DOHH2 (cell line): ENCODE measurements at regions not wholly inside any gene's neighbourhood (a gene's known extent, or its start where the extent isn't known, plus 50 kb on each side); places are given as distances from the start of the nearest gene placed in this dataset.

Experiments
- H3F3A ChIP-seq: fragments of 200-600 bp; sonication (generic), shearing (Covaris generic); 2 replicates; pipeline ENCODE4 v1.6.0; 2016; ENCODE audit warnings: antibody characterized with exemption, mild to moderate bottlenecking; ENCODE audit not compliant: control insufficient read depth, insufficient read depth
- H3K27ac ChIP-seq: fragments of 200-600 bp; sonication (generic); 2 replicates; pipeline ENCODE4 v1.5.1; 2014; ENCODE audit warnings: low read depth, mild to moderate bottlenecking, low read length, moderate library complexity
- H3K27me3 ChIP-seq: fragments of 200-600 bp; sonication (generic); 2 replicates; pipeline ENCODE4 v1.6.1; 2014; ENCODE audit warnings: mild to moderate bottlenecking, low read length, mixed read lengths; ENCODE audit not compliant: control insufficient read depth
- H3K36me3 ChIP-seq: fragments of 200-600 bp; sonication (generic); 2 replicates; pipeline ENCODE4 v1.6.1; 2014; ENCODE audit warnings: mild to moderate bottlenecking, low read length, moderate library complexity, mixed read lengths; ENCODE audit not compliant: control insufficient read depth
- H3K4me1 ChIP-seq: fragments of 200-600 bp; sonication (generic); 2 replicates; pipeline ENCODE4 v1.6.1; 2014; ENCODE audit warnings: mild to moderate bottlenecking, low read length, mixed read lengths; ENCODE audit not compliant: control insufficient read depth
- H3K4me2 ChIP-seq: fragments of 200-600 bp; sonication (generic); 2 replicates; pipeline ENCODE4 v1.6.0; 2014; ENCODE audit warnings: mild to moderate bottlenecking, low read length, moderate library complexity
- H3K4me3 ChIP-seq: fragments of 200-600 bp; sonication (generic); 2 replicates; pipeline ENCODE4 v1.5.1; 2014; ENCODE audit warnings: mild to moderate bottlenecking, low read length, mixed read lengths
- H3K79me2 ChIP-seq: fragments of 200-600 bp; sonication (generic); 2 replicates; pipeline ENCODE4 v1.6.1; 2014; ENCODE audit warnings: mild to moderate bottlenecking, low read length, mixed read lengths; ENCODE audit not compliant: control insufficient read depth
- H3K9me2 ChIP-seq: fragments of 200-600 bp; sonication (generic); replicated peaks from 2 replicates; pipeline ENCODE4 v1.6.1; 2014; ENCODE audit warnings: mild to moderate bottlenecking, low read length, mixed read lengths; ENCODE audit not compliant: control insufficient read depth
- H3K9me3 ChIP-seq: fragments of 200-600 bp; sonication (generic); 2 replicates; pipeline ENCODE4 v1.6.1; 2014; ENCODE audit warnings: antibody characterized with exemption, low read length, mixed read lengths; ENCODE audit not compliant: control insufficient read depth, insufficient read depth
- H4K20me1 ChIP-seq: fragments of 200-600 bp; sonication (generic); 2 replicates; pipeline ENCODE4 v1.6.0; 2014; ENCODE audit warnings: low read depth, mild to moderate bottlenecking, antibody characterized with exemption, low read length, moderate library complexity; ENCODE audit not compliant: control insufficient read depth, insufficient read depth
- CTCF ChIP-seq: fragments of 200-600 bp; sonication (generic); IDR thresholded peaks from one replicate; pipeline ENCODE4 v1.5.1; 2014; ENCODE audit warnings: antibody characterized with exemption, mild to moderate bottlenecking, low read depth, low read length; ENCODE audit not compliant: poor library complexity, severe bottlenecking
- EZH2phosphoT487 ChIP-seq: fragments of 200-600 bp; sonication (generic); IDR thresholded peaks from 2 replicates; pipeline ENCODE4 v1.6.1; 2017; ENCODE audit warnings: borderline replicate concordance, mild to moderate bottlenecking, antibody characterized with exemption, low read length, moderate library complexity, mixed read lengths

GRCh38 chr4:79472693-79473438 is 64.8 kb upstream of the GK2 start:
- no peaks in the 10 kb centered on the region for H4K20me1 ChIP-seq
- no peak for TF ChIP-seq CTCF
- TF ChIP-seq EZH2phosphoT487 = no peak

GRCh38 chr4:79472036-79472435 is 64.0 kb upstream of the GK2 start:
- H3K36me3 ChIP-seq = no peaks in the 10 kb centered on the region
- no peaks in the 10 kb centered on the region for H3K9me2 ChIP-seq

More at GRCh38 chr4:79472693-79473438, 64.8 kb upstream of the GK2 start:
- Histone ChIP-seq H3K27me3 (no peaks in the 10 kb centered on the region), H3K4me1 (no peaks in the 10 kb centered on the region), H3K79me2 (no peaks in the 10 kb centered on the region), H3K4me3 (no peak overlapping the region), H3K27ac (no peak overlapping the region), H3K9me2 (no peaks in the 10 kb centered on the region), H3F3A (no peaks in the 10 kb centered on the region), H3K36me3 (no peaks in the 10 kb centered on the region), H3K4me2 (no peak overlapping the region), H3K9me3 (no peaks in the 10 kb centered on the region)

GRCh38 chr4:79471309-79471708 is 63.3 kb upstream of the GK2 start:
- no peaks in the 10 kb centered on the region for H3K36me3 ChIP-seq
- no peaks in the 10 kb centered on the region for H3K9me2 ChIP-seq
- H4K20me1 ChIP-seq = no peaks in the 10 kb centered on the region
- H3K4me1 ChIP-seq = no peaks in the 10 kb centered on the region
- no peaks in the 10 kb centered on the region for H3K9me3 ChIP-seq
- no peaks in the 10 kb centered on the region for H3K27me3 ChIP-seq
- H3K79me2 ChIP-seq = no peaks in the 10 kb centered on the region
- TF ChIP-seq EZH2phosphoT487 (no peak), CTCF (no peak)
- H3K4me3 ChIP-seq = no peak overlapping the region
- H3K4me2 ChIP-seq = no peak overlapping the region
- no peak overlapping the region for H3K27ac ChIP-seq
- H3F3A ChIP-seq = no peaks in the 10 kb centered on the region

More at GRCh38 chr4:79472036-79472435, 64.0 kb upstream of the GK2 start:
- Histone ChIP-seq H3K9me3 (no peaks in the 10 kb centered on the region), H3F3A (no peaks in the 10 kb centered on the region), H3K27ac (no peak overlapping the region), H3K4me1 (no peaks in the 10 kb centered on the region), H4K20me1 (no peaks in the 10 kb centered on the region), H3K4me2 (no peak overlapping the region), H3K79me2 (no peaks in the 10 kb centered on the region), H3K27me3 (no peaks in the 10 kb centered on the region), H3K4me3 (no peak overlapping the region)
- TF ChIP-seq CTCF = no peak
- TF ChIP-seq EZH2phosphoT487 = no peak
